ENCODE measurements at regions not wholly inside any gene's neighbourhood (a gene's known extent, or its start where the extent isn't known, plus 50 kb on each side); places are given as distances from the start of the nearest gene placed in this dataset.

DNA sequence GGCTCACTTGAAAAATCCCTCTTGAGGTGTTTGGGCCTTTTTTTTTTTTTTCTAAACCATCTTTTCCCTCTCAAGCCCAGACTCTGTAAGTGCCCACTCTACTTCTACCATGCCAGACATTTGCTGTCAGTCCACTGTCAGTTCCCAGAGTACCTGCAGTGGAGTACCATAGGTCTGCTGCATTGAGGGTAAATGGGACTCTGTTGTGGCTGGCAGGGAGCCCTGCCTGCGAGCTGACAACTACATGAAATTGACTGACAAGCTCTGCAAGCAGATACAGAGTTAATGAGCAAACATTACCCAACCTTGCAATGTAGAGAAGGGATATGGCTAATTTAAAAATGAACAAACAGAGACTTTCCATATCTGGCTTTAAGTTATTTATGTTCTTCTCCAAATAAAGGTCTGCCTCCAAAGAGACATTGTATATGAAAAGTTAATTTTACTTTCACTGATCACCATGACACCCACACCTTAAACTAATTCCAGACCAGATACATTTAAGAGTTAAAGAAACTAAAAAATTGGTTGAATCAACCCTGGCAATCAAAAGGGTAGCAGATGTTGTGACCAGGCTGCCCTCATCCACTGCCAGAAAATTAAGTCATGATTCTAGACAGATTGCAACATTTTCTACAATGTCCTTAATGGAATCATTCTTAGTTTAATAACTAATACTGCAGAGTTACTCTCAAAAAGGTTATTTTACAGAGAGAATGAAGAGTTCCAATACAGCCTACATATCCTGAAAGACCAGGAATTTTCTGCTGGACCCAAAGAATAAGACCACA, 100.4 kb upstream of the PAM start:
- WGBS, 2 donors, result 42 to 58% methylated on average over 1 of the region's 1 CpG
- Histone ChIP-seq H3K27me3 (ENCODE audit: control insufficient read depth in 1 of 2, insufficient read depth in 2 of 2, low read length in 2 of 2) (no peaks in the 10 kb centered on the region), H3K4me1 (ENCODE audit: control insufficient read depth in 2 of 2, insufficient read depth in 2 of 2, low read length in 1 of 2) (no peaks in the 10 kb centered on the region), H3K36me3 (ENCODE audit: control insufficient read depth in 2 of 2, insufficient read depth in 2 of 2, low read length in 1 of 2) (no peaks in the 10 kb centered on the region), H3K4me3 (ENCODE audit: low read depth in 1 of 2, low read length in 2 of 2) (no peak overlapping the region), H3K9me3 (ENCODE audit: control insufficient read depth in 2 of 2, insufficient read depth in 1 of 2, low read depth in 1 of 2, low read length in 1 of 2) (no peaks in the 10 kb centered on the region), H3K27ac (ENCODE audit: low read depth in 2 of 2, low read length in 1 of 2) (no peak overlapping the region)

DNA sequence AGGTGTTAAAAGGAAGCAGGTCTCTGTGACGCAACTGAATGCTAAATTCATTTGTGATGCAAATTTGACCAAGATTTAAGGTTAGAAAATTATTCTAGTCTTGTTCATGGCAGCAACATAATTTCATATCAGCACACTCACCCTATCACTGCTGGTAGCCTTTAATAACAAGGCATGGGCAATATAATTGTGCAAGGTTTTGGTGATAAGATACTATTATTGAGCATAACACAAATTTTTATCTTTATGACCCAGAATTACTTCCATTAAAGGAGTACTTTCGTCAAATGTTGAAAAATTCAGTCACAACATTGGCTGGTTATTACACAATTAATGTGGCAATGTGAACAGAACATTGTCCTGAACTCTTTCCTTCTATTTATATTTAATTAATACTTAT, 96.0 kb upstream of the PAM start:
- Histone ChIP-seq H3K36me3 (ENCODE audit: control insufficient read depth in 2 of 2, insufficient read depth in 2 of 2, low read length in 1 of 2) (no peaks in the 10 kb centered on the region), H3K27ac (ENCODE audit: low read depth in 2 of 2, low read length in 1 of 2) (no peak overlapping the region)
- WGBS, 2 donors, result 72 to 81% methylated on average over 2 of the region's 2 CpGs

DNA sequence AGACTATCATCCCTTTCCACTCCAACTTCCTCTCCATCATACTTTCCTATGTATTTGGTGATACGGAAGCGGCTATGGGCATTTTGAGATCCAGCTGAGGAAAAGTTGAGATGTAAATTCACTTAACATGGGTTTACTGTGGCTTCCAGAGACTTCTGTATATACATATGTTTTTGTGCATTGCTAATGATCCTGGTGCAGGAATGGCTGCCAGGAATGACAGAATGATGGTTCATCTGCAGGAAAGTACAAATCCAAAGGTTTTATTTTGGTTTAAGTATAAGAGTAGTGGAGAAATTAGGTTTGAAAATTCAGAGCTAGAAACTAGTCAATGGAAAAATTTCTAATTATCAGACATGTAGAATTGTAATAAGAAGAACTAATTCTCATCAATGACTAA, 95.0 kb upstream of the PAM start:
- no peaks in the 10 kb centered on the region for H3K36me3 ChIP-seq (ENCODE audit: control insufficient read depth in 2 of 2, insufficient read depth in 2 of 2, low read length in 1 of 2)

More for the DNA sequence above, 96.0 kb upstream of the PAM start:
- Histone ChIP-seq H3K4me3 (ENCODE audit: low read depth in 1 of 2, low read length in 2 of 2) (no peak overlapping the region), H3K27me3 (ENCODE audit: control insufficient read depth in 1 of 2, insufficient read depth in 2 of 2, low read length in 2 of 2) (no peaks in the 10 kb centered on the region), H3K9me3 (ENCODE audit: control insufficient read depth in 2 of 2, insufficient read depth in 1 of 2, low read depth in 1 of 2, low read length in 1 of 2) (no peaks in the 10 kb centered on the region), H3K4me1 (ENCODE audit: control insufficient read depth in 2 of 2, insufficient read depth in 2 of 2, low read length in 1 of 2) (no peaks in the 10 kb centered on the region)

DNA sequence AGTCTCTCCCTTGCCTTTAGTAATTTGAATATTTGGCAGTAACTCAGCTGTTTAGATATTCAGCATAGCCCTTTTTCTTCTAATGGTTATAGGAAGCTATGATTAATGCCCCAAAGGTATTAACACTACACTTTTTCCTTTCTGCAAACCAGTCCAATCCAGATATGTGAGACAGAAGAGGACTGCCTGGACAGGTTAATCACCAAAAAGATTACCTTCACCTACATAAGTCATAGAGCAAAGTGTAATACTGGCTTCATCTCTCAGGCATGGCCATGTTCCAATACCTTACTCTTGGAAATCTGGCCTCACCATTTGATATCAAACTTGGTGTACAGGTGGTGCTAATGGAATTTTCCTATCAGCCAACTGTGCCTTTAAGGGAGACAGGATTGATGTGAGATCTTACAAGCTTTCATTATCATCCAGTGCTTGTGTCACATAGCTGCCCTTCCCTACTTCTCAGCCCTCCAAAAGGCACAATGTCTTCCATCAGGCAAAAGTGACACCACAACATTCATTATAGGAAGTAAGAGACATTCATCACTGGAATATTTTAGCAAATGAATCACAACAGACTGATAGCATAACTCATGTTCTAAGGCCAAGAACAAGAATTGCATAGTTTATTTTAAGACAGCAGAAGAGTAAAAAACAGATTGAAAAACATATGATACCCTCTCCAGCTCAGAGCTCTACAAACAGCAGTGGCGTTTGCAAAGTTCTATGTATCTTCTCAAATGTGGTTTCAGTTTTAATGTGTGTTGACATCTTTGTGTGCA, 91.2 kb upstream of the PAM start:
- Histone ChIP-seq H3K36me3 (ENCODE audit: control insufficient read depth in 2 of 2, insufficient read depth in 2 of 2, low read length in 1 of 2) (no peaks in the 10 kb centered on the region), H3K9me3 (ENCODE audit: control insufficient read depth in 2 of 2, insufficient read depth in 1 of 2, low read depth in 1 of 2, low read length in 1 of 2) (no peaks in the 10 kb centered on the region), H3K27ac (ENCODE audit: low read depth in 2 of 2, low read length in 1 of 2) (peak overlapping the region in 1 of 2 donors; percentile 47), H3K27me3 (ENCODE audit: control insufficient read depth in 1 of 2, insufficient read depth in 2 of 2, low read length in 2 of 2) (no peaks in the 10 kb centered on the region), H3K4me3 (ENCODE audit: low read depth in 1 of 2, low read length in 2 of 2) (no peak overlapping the region), H3K4me1 (ENCODE audit: control insufficient read depth in 2 of 2, insufficient read depth in 2 of 2, low read length in 1 of 2) (no peaks in the 10 kb centered on the region)
- 23 to 25% methylated on average over 1 of the region's 1 CpG for WGBS, 2 donors

More for the DNA sequence above, 95.0 kb upstream of the PAM start:
- Histone ChIP-seq H3K27me3 (ENCODE audit: control insufficient read depth in 1 of 2, insufficient read depth in 2 of 2, low read length in 2 of 2) (no peaks in the 10 kb centered on the region), H3K4me1 (ENCODE audit: control insufficient read depth in 2 of 2, insufficient read depth in 2 of 2, low read length in 1 of 2) (no peaks in the 10 kb centered on the region), H3K4me3 (ENCODE audit: low read depth in 1 of 2, low read length in 2 of 2) (no peak overlapping the region), H3K27ac (ENCODE audit: low read depth in 2 of 2, low read length in 1 of 2) (no peak overlapping the region), H3K9me3 (ENCODE audit: control insufficient read depth in 2 of 2, insufficient read depth in 1 of 2, low read depth in 1 of 2, low read length in 1 of 2) (no peaks in the 10 kb centered on the region)
- 95 to 96% methylated on average over 2 of the region's 2 CpGs for WGBS, 2 donors

DNA sequence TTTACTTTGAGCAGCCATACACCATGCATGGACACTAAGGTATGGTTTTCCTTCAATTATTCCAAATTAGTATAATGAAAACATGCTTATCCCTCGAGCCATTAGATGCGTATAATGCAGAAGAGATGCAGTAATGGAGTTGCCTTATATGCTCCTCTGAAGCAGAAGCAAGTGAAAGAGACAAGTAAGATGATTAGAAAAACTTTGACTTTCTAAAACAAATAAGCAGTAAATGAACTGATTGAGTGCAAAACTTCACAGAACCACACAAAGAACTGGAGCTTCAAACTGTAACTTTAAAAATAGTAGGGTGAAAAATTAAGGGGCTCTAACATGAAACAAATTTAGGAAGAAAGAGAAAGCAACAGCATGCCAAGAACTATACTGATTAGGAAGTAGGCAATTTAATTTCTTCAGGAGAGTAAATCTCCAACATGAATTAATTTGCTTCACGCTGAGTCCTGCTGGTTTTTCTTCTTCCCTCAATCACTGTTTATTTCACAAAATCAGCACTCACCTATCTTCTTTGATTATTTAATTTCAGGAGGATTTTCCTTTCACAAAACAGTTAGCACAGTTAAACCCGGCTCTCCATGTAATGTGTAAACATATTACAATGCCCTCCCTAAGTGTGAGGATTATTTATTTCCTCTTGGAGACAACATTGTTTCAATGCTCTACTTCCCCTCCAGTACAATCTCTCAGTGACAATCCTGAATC, 90.3 kb upstream of the PAM start:
- Histone ChIP-seq H3K4me1 (ENCODE audit: control insufficient read depth in 2 of 2, insufficient read depth in 2 of 2, low read length in 1 of 2) (no peaks in the 10 kb centered on the region), H3K27me3 (ENCODE audit: control insufficient read depth in 1 of 2, insufficient read depth in 2 of 2, low read length in 2 of 2) (no peaks in the 10 kb centered on the region), H3K9me3 (ENCODE audit: control insufficient read depth in 2 of 2, insufficient read depth in 1 of 2, low read depth in 1 of 2, low read length in 1 of 2) (no peaks in the 10 kb centered on the region), H3K36me3 (ENCODE audit: control insufficient read depth in 2 of 2, insufficient read depth in 2 of 2, low read length in 1 of 2) (no peaks in the 10 kb centered on the region), H3K27ac (ENCODE audit: low read depth in 2 of 2, low read length in 1 of 2) (no peak overlapping the region), H3K4me3 (ENCODE audit: low read depth in 1 of 2, low read length in 2 of 2) (no peak overlapping the region)
- WGBS, 2 donors, result 48 to 55% methylated on average over 4 of the region's 4 CpGs

DNA sequence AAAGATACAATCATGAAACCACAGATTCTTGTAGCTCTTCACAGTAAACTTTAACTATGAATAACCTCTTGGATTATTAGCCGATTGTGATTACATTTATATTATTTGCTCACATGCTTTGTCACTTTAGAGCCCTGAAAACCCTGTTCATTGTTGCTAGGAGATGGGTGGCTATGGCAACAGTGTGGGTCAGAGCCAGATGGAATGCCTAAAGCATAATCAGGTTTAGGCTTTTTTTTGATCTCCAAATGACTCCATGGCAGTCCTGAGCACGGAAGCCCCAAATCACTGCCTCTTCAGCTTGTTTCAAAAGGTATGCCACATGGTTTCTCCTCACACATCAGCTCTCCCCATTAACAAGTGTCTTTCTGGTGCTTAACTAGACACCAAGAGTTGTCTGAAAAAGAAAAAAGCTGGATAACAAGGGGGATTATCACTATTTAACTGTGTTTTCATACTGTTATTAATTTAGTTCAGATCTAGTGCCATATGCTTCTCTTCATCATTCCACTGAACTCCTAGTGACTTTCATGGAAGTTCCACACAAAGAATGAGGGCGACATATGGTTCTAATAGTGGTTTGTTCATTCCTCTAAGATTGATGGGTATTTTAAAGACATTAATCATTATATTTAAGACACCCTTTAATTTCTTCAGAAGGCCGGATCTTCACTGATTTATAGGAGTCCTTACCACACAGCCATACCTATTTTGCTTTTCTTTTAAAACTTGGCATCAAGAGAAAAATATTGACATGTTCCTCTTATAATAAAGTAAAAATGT, 88.8 kb upstream of the PAM start:
- H3K4me1 ChIP-seq (ENCODE audit: control insufficient read depth in 2 of 2, insufficient read depth in 2 of 2, low read length in 1 of 2), result no peaks in the 10 kb centered on the region

DNA sequence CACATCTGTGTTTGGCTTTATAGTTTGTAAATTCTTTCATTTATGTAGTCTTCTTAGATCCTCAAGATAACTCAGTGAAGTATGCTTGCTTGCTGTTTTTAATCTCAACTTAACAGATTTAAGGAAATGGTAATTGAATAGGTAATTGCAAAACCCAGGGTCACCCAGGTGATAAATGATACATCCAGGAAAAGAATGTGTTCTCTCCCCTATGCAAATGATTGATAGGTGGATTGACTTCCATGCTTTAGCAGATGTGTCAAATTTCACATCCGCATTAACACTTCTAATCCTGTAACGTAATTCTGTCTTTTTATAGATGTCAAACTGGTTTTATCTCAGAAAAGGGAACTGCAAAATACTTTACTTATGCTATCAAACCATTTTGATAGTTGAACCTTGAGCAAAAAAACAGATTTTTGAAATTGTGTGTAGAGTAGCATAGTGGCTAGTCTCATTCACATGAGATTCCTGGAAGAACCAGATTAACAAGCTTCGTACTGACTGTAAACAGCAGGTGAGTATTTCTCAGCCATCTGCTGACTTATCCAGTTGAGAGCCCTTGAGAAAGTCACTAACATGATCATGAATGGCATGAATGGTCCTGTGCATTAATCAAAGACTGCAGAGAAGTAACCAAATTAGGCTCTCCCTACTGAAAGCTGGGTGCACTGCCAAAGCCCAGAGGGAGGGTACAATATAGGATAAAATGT, 86.7 kb upstream of the PAM start:
- H3K4me3 ChIP-seq (ENCODE audit: low read depth in 1 of 2, low read length in 2 of 2), result no peak overlapping the region
- H3K9me3 ChIP-seq (ENCODE audit: control insufficient read depth in 2 of 2, insufficient read depth in 1 of 2, low read depth in 1 of 2, low read length in 1 of 2), result no peaks in the 10 kb centered on the region
- H3K27ac ChIP-seq (ENCODE audit: low read depth in 2 of 2, low read length in 1 of 2), result peak overlapping the region in 1 of 2 donors; percentile 21
- 47 to 54% methylated on average over 3 of the region's 3 CpGs for WGBS, 2 donors
- no peaks in the 10 kb centered on the region for H3K27me3 ChIP-seq (ENCODE audit: control insufficient read depth in 1 of 2, insufficient read depth in 2 of 2, low read length in 2 of 2)
- no peaks in the 10 kb centered on the region for H3K36me3 ChIP-seq (ENCODE audit: control insufficient read depth in 2 of 2, insufficient read depth in 2 of 2, low read length in 1 of 2)
- H3K4me1 ChIP-seq (ENCODE audit: control insufficient read depth in 2 of 2, insufficient read depth in 2 of 2, low read length in 1 of 2), result no peaks in the 10 kb centered on the region

More for the DNA sequence above, 88.8 kb upstream of the PAM start:
- H3K27ac ChIP-seq (ENCODE audit: low read depth in 2 of 2, low read length in 1 of 2), result no peak overlapping the region
- H3K36me3 ChIP-seq (ENCODE audit: control insufficient read depth in 2 of 2, insufficient read depth in 2 of 2, low read length in 1 of 2), result no peaks in the 10 kb centered on the region
- WGBS, 2 donors, result 53 to 59% methylated on average over 4 of the region's 4 CpGs
- H3K27me3 ChIP-seq (ENCODE audit: control insufficient read depth in 1 of 2, insufficient read depth in 2 of 2, low read length in 2 of 2), result no peaks in the 10 kb centered on the region
- no peak overlapping the region for H3K4me3 ChIP-seq (ENCODE audit: low read depth in 1 of 2, low read length in 2 of 2)
- no peaks in the 10 kb centered on the region for H3K9me3 ChIP-seq (ENCODE audit: control insufficient read depth in 2 of 2, insufficient read depth in 1 of 2, low read depth in 1 of 2, low read length in 1 of 2)

DNA sequence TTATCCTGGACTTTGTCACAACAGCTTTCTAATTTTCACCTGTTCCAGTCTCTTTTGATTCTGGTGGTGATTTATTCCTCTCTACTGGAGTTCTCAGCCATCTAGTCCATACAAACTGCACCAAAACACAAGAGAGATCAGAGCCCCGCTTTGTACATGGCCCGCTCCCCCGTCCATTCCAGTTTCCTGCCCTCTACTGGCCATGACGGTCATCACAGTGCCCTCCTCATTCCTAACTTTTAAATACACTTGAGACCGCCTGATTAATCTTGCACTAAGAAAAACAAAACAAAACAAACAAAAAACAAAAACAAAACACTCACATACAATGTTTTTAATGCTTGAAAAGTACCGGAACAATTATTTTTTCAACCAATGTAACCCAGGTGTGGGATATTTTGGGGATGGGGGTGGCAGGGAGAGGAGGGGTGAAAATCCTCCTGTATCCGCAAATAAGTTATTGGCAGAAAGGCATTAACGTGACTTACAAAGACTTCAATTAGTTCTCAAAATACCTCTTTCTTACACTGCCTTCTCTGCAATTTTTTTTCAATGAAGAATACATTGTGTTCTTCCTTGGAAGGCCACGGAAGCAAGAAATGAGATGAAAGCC, 84.8 kb upstream of the PAM start:
- H3K36me3 ChIP-seq (ENCODE audit: control insufficient read depth in 2 of 2, insufficient read depth in 2 of 2, low read length in 1 of 2), result no peaks in the 10 kb centered on the region
- 78 to 86% methylated on average over 9 of the region's 9 CpGs for WGBS, 2 donors
- no peak overlapping the region for H3K4me3 ChIP-seq (ENCODE audit: low read depth in 1 of 2, low read length in 2 of 2)
- H3K9me3 ChIP-seq (ENCODE audit: control insufficient read depth in 2 of 2, insufficient read depth in 1 of 2, low read depth in 1 of 2, low read length in 1 of 2), result no peaks in the 10 kb centered on the region
- H3K27me3 ChIP-seq (ENCODE audit: control insufficient read depth in 1 of 2, insufficient read depth in 2 of 2, low read length in 2 of 2), result no peaks in the 10 kb centered on the region
- no peak overlapping the region for H3K27ac ChIP-seq (ENCODE audit: low read depth in 2 of 2, low read length in 1 of 2)
- H3K4me1 ChIP-seq (ENCODE audit: control insufficient read depth in 2 of 2, insufficient read depth in 2 of 2, low read length in 1 of 2), result no peaks in the 10 kb centered on the region
